ENCODE measurements at regions not wholly inside any gene's neighbourhood (a gene's known extent, or its start where the extent isn't known, plus 50 kb on each side); places are given as distances from the start of the nearest gene placed in this dataset.

GRCh38 chr15:35741395-35741794 lies 195.4 kb upstream of the DPH6 start:
- Histone ChIP-seq H3K4me3 (no peak overlapping the region), H3K4me1 (replicated peaks; ENCODE audit: insufficient read depth) (peaks cover 16% of the 10 kb centered on the region; the same call in 1 of the 2 replicates), H3K27me3 (ENCODE audit: insufficient read depth, low read depth) (no peaks in the 10 kb centered on the region), H3K9me2 (ENCODE audit: insufficient read depth) (no peaks in the 10 kb centered on the region), H3F3A (ENCODE audit: insufficient read depth, low read depth) (no peaks in the 10 kb centered on the region), H3K79me2 (ENCODE audit: low read depth) (no peaks in the 10 kb centered on the region), H2AFZ (no peak overlapping the region), H3K4me2 (no peak overlapping the region), H3K27ac (no peak overlapping the region), H3K36me3 (ENCODE audit: low read depth) (no peaks in the 10 kb centered on the region), H4K20me1 (ENCODE audit: insufficient read depth) (no peaks in the 10 kb centered on the region), H3K9me3 (ENCODE audit: insufficient read depth, low read depth) (no peaks in the 10 kb centered on the region; the same call in 1 of the 2 replicates)
- intact Hi-C loops (cut with micrococcal nuclease; ENCODE audit: unreplicated experiment) = no loop called here
- DNase-seq = no peak
- no TSS peak for BruUV-seq (replicated peaks)
- TF ChIP-seq CTCF (conservative IDR thresholded peaks at IDR 0.05) = no peak
- TF ChIP-seq EZH2 (IDR thresholded peaks at IDR 0.05; ENCODE audit: low read depth) = no peak
- CTCF ChIA-PET = no interaction called here
- POLR2A ChIA-PET (ENCODE audit: unreplicated experiment) = no interaction called here

GRCh38 chr15:35741881-35742280 lies 195.9 kb upstream of the DPH6 start:
- H3K36me3 ChIP-seq (ENCODE audit: low read depth) = no peaks in the 10 kb centered on the region
- no peak overlapping the region for H3K4me2 ChIP-seq
- no TSS peak for BruUV-seq (replicated peaks)
- H3K27ac ChIP-seq = no peak overlapping the region
- intact Hi-C loops (cut with micrococcal nuclease; ENCODE audit: unreplicated experiment) = no loop called here
- peaks cover 16% of the 10 kb centered on the region; the same call in 1 of the 2 replicates for H3K4me1 ChIP-seq (replicated peaks; ENCODE audit: insufficient read depth)
- H3K79me2 ChIP-seq (ENCODE audit: low read depth) = no peaks in the 10 kb centered on the region
- no peak for TF ChIP-seq EZH2 (IDR thresholded peaks at IDR 0.05; ENCODE audit: low read depth)
- no peak for TF ChIP-seq CTCF (conservative IDR thresholded peaks at IDR 0.05)
- H3F3A ChIP-seq (ENCODE audit: insufficient read depth, low read depth) = no peaks in the 10 kb centered on the region
- H2AFZ ChIP-seq = no peak overlapping the region
- no peaks in the 10 kb centered on the region for H3K9me2 ChIP-seq (ENCODE audit: insufficient read depth)
- H3K27me3 ChIP-seq (ENCODE audit: insufficient read depth, low read depth) = no peaks in the 10 kb centered on the region
- DNase-seq = no peak
- POLR2A ChIA-PET (ENCODE audit: unreplicated experiment) = no interaction called here
- H3K9me3 ChIP-seq (ENCODE audit: insufficient read depth, low read depth) = no peaks in the 10 kb centered on the region; the same call in 1 of the 2 replicates
- H3K4me3 ChIP-seq = no peak overlapping the region
- CTCF ChIA-PET = no interaction called here
- H4K20me1 ChIP-seq (ENCODE audit: insufficient read depth) = no peaks in the 10 kb centered on the region

- intact Hi-C loops (cut with micrococcal nuclease; ENCODE audit: unreplicated experiment) = no loop called here
- Histone ChIP-seq H3K4me2 (no peak overlapping the region), H3K4me3 (no peak overlapping the region), H3K27ac (no peak overlapping the region), H3K36me3 (ENCODE audit: low read depth) (no peaks in the 10 kb centered on the region), H3F3A (ENCODE audit: insufficient read depth, low read depth) (no peaks in the 10 kb centered on the region), H3K9me2 (ENCODE audit: insufficient read depth) (no peaks in the 10 kb centered on the region), H3K79me2 (ENCODE audit: low read depth) (no peaks in the 10 kb centered on the region), H3K9me3 (ENCODE audit: insufficient read depth, low read depth) (no peaks in the 10 kb centered on the region; the same call in 1 of the 2 replicates), H2AFZ (no peak overlapping the region), H3K27me3 (ENCODE audit: insufficient read depth, low read depth) (no peaks in the 10 kb centered on the region), H3K4me1 (replicated peaks; ENCODE audit: insufficient read depth) (peaks cover 6% of the 10 kb centered on the region; the same call in 1 of the 2 replicates), H4K20me1 (ENCODE audit: insufficient read depth) (no peaks in the 10 kb centered on the region)
- ChIA-PET POLR2A (ENCODE audit: unreplicated experiment) (no interaction called here), CTCF (no interaction called here)
- no TSS peak for BruUV-seq (replicated peaks)
- DNase-seq = no peak
- TF ChIP-seq EZH2 (IDR thresholded peaks at IDR 0.05; ENCODE audit: low read depth) (no peak), CTCF (conservative IDR thresholded peaks at IDR 0.05) (no peak)
Measured at GRCh38 chr15:35743321-35743720, 197.4 kb upstream of the DPH6 start.

Measured in PC-9 (cell line).